Endothelial cell of umbilical vein (primary cell): ENCODE measurements at regions not wholly inside any gene's neighbourhood (a gene's known extent, or its start where the extent isn't known, plus 50 kb on each side); places are given as distances from the start of the nearest gene placed in this dataset.

ENCODE experiments used
- BruUV-seq: library from RNA; stranded (reverse); fragments of 400-500 nt; replicated peaks from 2 replicates; lab custom pipeline; 2021; lab: Mats Ljungman, UMichigan
- CTCF ChIA-PET: fragments of 300-600, 350-600 bp; sonication (Branson Sonifier 250); formaldehyde crosslinking; loops from one replicate; lab custom pipeline; 2021; ENCODE audit warnings: antibody characterized with exemption, inconsistent platforms; lab: Charles Lee
- POLR2A ChIA-PET: fragments of 300-600, 350-600 bp; sonication (Branson Sonifier 250); formaldehyde crosslinking; loops from one replicate; lab custom pipeline; 2021; ENCODE audit warnings: antibody characterized with exemption, inconsistent platforms; lab: Charles Lee
- DNase-seq: peaks from one replicate; pipeline ENCODE4 v3.0.0-alpha.2; 2011; ENCODE audit warnings: low read depth, low spot score
- FAIRE-seq: peaks from 2 replicates; lab custom pipeline; 2011; peaks lifted over from hg19 to GRCh38; lab: Jason Lieb, UNC
- H2AFZ ChIP-seq: 2 replicates; pipeline ENCODE4 v1.6.0; 2012; ENCODE audit warnings: low read depth, low read length, control low read depth, inconsistent platforms
- H3K27ac ChIP-seq: 2 replicates; pipeline ENCODE4 v1.5.1; 2011; ENCODE audit warnings: low read depth, mild to moderate bottlenecking, control low read depth, low read length, moderate library complexity; ENCODE audit not compliant: insufficient read depth
- H3K27me3 ChIP-seq, 2 experiments: 2 replicates each; pipeline versions ENCODE4 v1.6.0 to v1.6.1; 2011; ENCODE audit warnings: low read length in 2 of 2, mixed read lengths in 1 of 2; ENCODE audit not compliant: control insufficient read depth in 2 of 2, insufficient read depth in 2 of 2
- H3K36me3 ChIP-seq, 2 experiments: 2 replicates in 1 of 2; 3 replicates in 1 of 2; pipeline ENCODE4 v1.5.1; 2011; ENCODE audit warnings: low read length in 2 of 2, mild to moderate bottlenecking in 1 of 2, moderate library complexity in 1 of 2; ENCODE audit not compliant: control insufficient read depth in 2 of 2, insufficient read depth in 2 of 2; ENCODE audit errors: extremely low read depth in 1 of 2
- H3K4me1 ChIP-seq: 3 replicates; pipeline ENCODE4 v1.5.1; 2011; ENCODE audit warnings: mild to moderate bottlenecking, low read length; ENCODE audit not compliant: control insufficient read depth, insufficient read depth; ENCODE audit errors: extremely low read depth
- H3K4me2 ChIP-seq: 2 replicates; pipeline ENCODE4 v1.6.1; 2011; ENCODE audit warnings: low read length, control low read depth, mixed read lengths; ENCODE audit not compliant: insufficient read depth
- H3K4me3 ChIP-seq, 3 experiments: fragments of 200-600 bp in 1 of 3; sonication (generic), shearing (Covaris generic) in 1 of 3; replicated peaks in 1 of 3; 2 replicates each; pipeline ENCODE4 v1.5.1; 2011 to 2016; ENCODE audit warnings: control low read depth in 3 of 3, low read length in 3 of 3, mild to moderate bottlenecking in 2 of 3, inconsistent platforms in 1 of 3, low read depth in 1 of 3, moderate library complexity in 1 of 3; ENCODE audit not compliant: insufficient read depth in 1 of 3
- H3K79me2 ChIP-seq: 2 replicates; pipeline ENCODE4 v1.6.0; 2012; ENCODE audit warnings: low read length, inconsistent platforms; ENCODE audit not compliant: control insufficient read depth, insufficient read depth
- H3K9ac ChIP-seq: replicated peaks from 2 replicates; pipeline ENCODE3; 2011; ENCODE audit warnings: low read length, control low read depth; ENCODE audit not compliant: insufficient read depth; ENCODE audit errors: extremely low read depth
- H3K9me1 ChIP-seq: replicated peaks from 3 replicates; pipeline ENCODE4 v1.6.0; 2011; ENCODE audit warnings: mild to moderate bottlenecking, low read length; ENCODE audit not compliant: control insufficient read depth, insufficient read depth; ENCODE audit errors: extremely low read depth
- H3K9me3 ChIP-seq: replicated peaks from 2 replicates; pipeline ENCODE4 v1.5.1; 2012; ENCODE audit warnings: low read length, inconsistent platforms; ENCODE audit not compliant: control insufficient read depth, insufficient read depth
- H4K20me1 ChIP-seq: replicated peaks from 2 replicates; pipeline ENCODE3; 2011; ENCODE audit warnings: mild to moderate bottlenecking, low read length; ENCODE audit not compliant: control insufficient read depth, insufficient read depth; ENCODE audit errors: extremely low read depth
- EZH2 ChIP-seq: IDR thresholded peaks from 2 replicates; pipeline ENCODE4 v1.6.1; 2012; ENCODE audit warnings: borderline replicate concordance, low read depth, mild to moderate bottlenecking, moderate library complexity, low read length, inconsistent platforms; ENCODE audit not compliant: severe bottlenecking
- FOS ChIP-seq: IDR thresholded peaks from 2 replicates; pipeline ENCODE4 v1.6.1; 2011; ENCODE audit warnings: mild to moderate bottlenecking, low read length, moderate library complexity, borderline replicate concordance; ENCODE audit not compliant: insufficient read depth
- GATA2 ChIP-seq: IDR thresholded peaks from 2 replicates; pipeline ENCODE4 v1.7.0; 2011; ENCODE audit warnings: low read depth, mild to moderate bottlenecking, moderate library complexity, mixed read lengths, low read length; ENCODE audit not compliant: insufficient read length, insufficient read depth
- JUN ChIP-seq: IDR thresholded peaks from 2 replicates; pipeline ENCODE4 v1.6.1; 2011; ENCODE audit warnings: borderline replicate concordance, low read depth; ENCODE audit not compliant: insufficient read length, insufficient read depth
- MYC ChIP-seq: IDR thresholded peaks from one replicate; pipeline ENCODE4 v1.6.1; 2011; ENCODE audit warnings: mild to moderate bottlenecking, low read depth, low read length
- POLR2A ChIP-seq: IDR thresholded peaks from 2 replicates; pipeline ENCODE4 v1.6.1; 2012; ENCODE audit warnings: low read depth, mild to moderate bottlenecking, control low read depth, low read length
- POLR2AphosphoS5 ChIP-seq: IDR thresholded peaks from 2 replicates; pipeline ENCODE4 v1.6.1; 2012; ENCODE audit warnings: low read depth, mild to moderate bottlenecking, control low read depth, low read length, moderate library complexity; ENCODE audit not compliant: insufficient read depth
- dilution Hi-C: fragments of 300-500 bp; cut with MboI; formaldehyde crosslinking; loops from one replicate; pipeline ENCODE4 v1.15.0; 2019; ENCODE audit warnings: low sequenced_read_pairs; ENCODE audit not compliant: extremely low pct_ligation_motif_present
- intact Hi-C: fragments of 100-400 bp; cut with micrococcal nuclease; formaldehyde crosslinking; loops from one replicate; pipeline ENCODE4 v1.10.0; 2022
- TF ChIP-seq, protein P1 (sequence below), 2 donors: IDR thresholded peaks; 1 replicate in 1 of 2; 2 replicates in 1 of 2; pipeline ENCODE4 v1.5.1; 2011; ENCODE audit warnings: low read length in 2 of 2, mild to moderate bottlenecking in 2 of 2, moderate library complexity in 2 of 2, control low read depth in 1 of 2, inconsistent platforms in 1 of 2, low read depth in 1 of 2; ENCODE audit not compliant: insufficient read depth in 1 of 2; ENCODE audit errors: extremely low read depth in 1 of 2
- TF ChIP-seq, protein P2 (sequence below): IDR thresholded peaks from 2 replicates; pipeline ENCODE4 v1.6.1; 2011; ENCODE audit not compliant: insufficient read depth, insufficient read length

DNA sequence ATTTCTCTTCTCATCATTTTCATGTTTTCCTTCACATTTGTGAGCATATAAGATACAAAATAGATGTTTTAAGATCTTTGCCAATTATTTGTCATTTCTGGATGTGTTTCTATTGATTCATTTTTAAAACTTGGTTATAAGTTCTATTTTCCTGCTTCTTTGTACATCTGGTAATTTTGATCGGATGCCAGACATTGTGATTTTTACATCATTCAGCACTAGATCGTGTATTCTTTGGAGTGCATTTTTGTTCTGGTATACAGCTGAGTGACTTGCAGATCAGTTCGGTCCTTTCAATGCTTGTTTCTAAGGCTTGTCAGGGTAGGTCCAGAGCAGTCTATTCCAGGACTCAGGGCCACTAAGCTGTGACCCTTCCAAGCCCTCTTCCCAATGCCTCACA lies 198.2 kb downstream of the KLF12 start:
- peaks cover 23% of the 10 kb centered on the region for H3K4me1 ChIP-seq
- ChIA-PET POLR2A (no interaction called here), CTCF (interaction anchor here (1.1 to 1.2 kb wide), 2 partner anchors 13 to 22 kb away, joined by 3 read pairs; no protein-coding TSS in a partner anchor)
- H3K9me3 ChIP-seq = no peaks in the 10 kb centered on the region
- TF ChIP-seq POLR2A (no peak), EZH2 (no peak), POLR2AphosphoS5 (no peak), GATA2 (no peak), FOS (no peak), MYC (no peak), JUN (no peak)
- TF ChIP-seq, protein P1, sequence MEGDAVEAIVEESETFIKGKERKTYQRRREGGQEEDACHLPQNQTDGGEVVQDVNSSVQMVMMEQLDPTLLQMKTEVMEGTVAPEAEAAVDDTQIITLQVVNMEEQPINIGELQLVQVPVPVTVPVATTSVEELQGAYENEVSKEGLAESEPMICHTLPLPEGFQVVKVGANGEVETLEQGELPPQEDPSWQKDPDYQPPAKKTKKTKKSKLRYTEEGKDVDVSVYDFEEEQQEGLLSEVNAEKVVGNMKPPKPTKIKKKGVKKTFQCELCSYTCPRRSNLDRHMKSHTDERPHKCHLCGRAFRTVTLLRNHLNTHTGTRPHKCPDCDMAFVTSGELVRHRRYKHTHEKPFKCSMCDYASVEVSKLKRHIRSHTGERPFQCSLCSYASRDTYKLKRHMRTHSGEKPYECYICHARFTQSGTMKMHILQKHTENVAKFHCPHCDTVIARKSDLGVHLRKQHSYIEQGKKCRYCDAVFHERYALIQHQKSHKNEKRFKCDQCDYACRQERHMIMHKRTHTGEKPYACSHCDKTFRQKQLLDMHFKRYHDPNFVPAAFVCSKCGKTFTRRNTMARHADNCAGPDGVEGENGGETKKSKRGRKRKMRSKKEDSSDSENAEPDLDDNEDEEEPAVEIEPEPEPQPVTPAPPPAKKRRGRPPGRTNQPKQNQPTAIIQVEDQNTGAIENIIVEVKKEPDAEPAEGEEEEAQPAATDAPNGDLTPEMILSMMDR (IDR thresholded peaks at IDR 0.05; ENCODE audit: extremely low read depth in 1 of 2, insufficient read depth in 1 of 2, low read depth in 1 of 2, low read length in 2 of 2) = no peak
- TF ChIP-seq, protein P2, sequence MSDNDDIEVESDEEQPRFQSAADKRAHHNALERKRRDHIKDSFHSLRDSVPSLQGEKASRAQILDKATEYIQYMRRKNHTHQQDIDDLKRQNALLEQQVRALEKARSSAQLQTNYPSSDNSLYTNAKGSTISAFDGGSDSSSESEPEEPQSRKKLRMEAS = no peak
- DNase-seq = peak; percentile 64
- no peaks in the 10 kb centered on the region for H3K9me1 ChIP-seq
- FAIRE-seq = no peak
- no peak overlapping the region for H3K4me2 ChIP-seq
- BruUV-seq = no TSS peak
- no peak overlapping the region for H3K27ac ChIP-seq
- dilution Hi-C loops (no loop called here), intact Hi-C loops (loop anchor here (5.0 kb wide), 1 partner anchor 196 kb away; the partner anchor contains the start of gene KLF12)
- H3K4me3 ChIP-seq = no peak overlapping the region
- H4K20me1 ChIP-seq = no peaks in the 10 kb centered on the region
- H3K9ac ChIP-seq = no peak overlapping the region
- no peaks in the 10 kb centered on the region for H3K36me3 ChIP-seq
- H2AFZ ChIP-seq = no peak overlapping the region
- H3K79me2 ChIP-seq = peaks cover 6% of the 10 kb centered on the region
- H3K27me3 ChIP-seq = no peaks in the 10 kb centered on the region
